CD14-positive monocyte (primary cell): ENCODE measurements at regions not wholly inside any gene's neighbourhood (a gene's known extent, or its start where the extent isn't known, plus 50 kb on each side); places are given as distances from the start of the nearest gene placed in this dataset.

Experiments used
- DNase-seq, 3 donors: peaks; one replicate each; pipeline ENCODE4 v3.0.0-alpha.2; 2011 to 2022
- H2AFZ ChIP-seq: 2 replicates; pipeline ENCODE4 v1.6.0; 2012; ENCODE audit warnings: mild to moderate bottlenecking, low read depth, low read length, inconsistent platforms; ENCODE audit not compliant: insufficient read depth, poor library complexity, severe bottlenecking
- H3K27ac ChIP-seq, 2 donors: 1 replicate in 1 of 2; 2 replicates in 1 of 2; pipeline ENCODE4 v1.5.1; 2012 to 2013; ENCODE audit warnings: low read length in 2 of 2, control low read depth in 1 of 2, inconsistent platforms in 1 of 2, low read depth in 1 of 2, mild to moderate bottlenecking in 1 of 2
- H3K27me3 ChIP-seq, 2 donors: one replicate each; pipeline versions ENCODE4 v1.6.0 to v1.6.1; 2011 to 2013; ENCODE audit warnings: low read length in 2 of 2; ENCODE audit not compliant: control insufficient read depth in 2 of 2, insufficient read depth in 2 of 2
- H3K36me3 ChIP-seq, 2 donors: replicated peaks in 1 of 2; 1 replicate in 1 of 2; 2 replicates in 1 of 2; pipeline versions ENCODE4 v1.5.1 to v1.6.1; 2012 to 2013; ENCODE audit warnings: low read length in 2 of 2, control low read depth in 1 of 2, inconsistent platforms in 1 of 2, mild to moderate bottlenecking in 1 of 2; ENCODE audit not compliant: insufficient read depth in 2 of 2, control insufficient read depth in 1 of 2
- H3K4me1 ChIP-seq, 2 donors: 1 replicate in 1 of 2; 2 replicates in 1 of 2; pipeline versions ENCODE4 v1.5.1 to v1.6.1; 2012 to 2013; ENCODE audit warnings: low read length in 2 of 2, control low read depth in 1 of 2, inconsistent platforms in 1 of 2, mild to moderate bottlenecking in 1 of 2, moderate library complexity in 1 of 2; ENCODE audit not compliant: insufficient read depth in 2 of 2, control insufficient read depth in 1 of 2
- H3K4me2 ChIP-seq: replicated peaks from 2 replicates; pipeline ENCODE3; 2012; ENCODE audit warnings: low read length, moderate library complexity, mild to moderate bottlenecking; ENCODE audit not compliant: poor library complexity, severe bottlenecking; ENCODE audit errors: extremely low read depth
- H3K4me3 ChIP-seq, 3 experiments: fragments of 200-600 bp in 1 of 3; sonication (generic) in 1 of 3; replicated peaks in 1 of 3; 1 replicate in 2 of 3; 2 replicates in 1 of 3; pipeline ENCODE4 v1.5.1; 2011 to 2013; ENCODE audit warnings: low read length in 3 of 3, mild to moderate bottlenecking in 3 of 3, control low read depth in 2 of 3, low read depth in 2 of 3, inconsistent platforms in 1 of 3, moderate library complexity in 1 of 3
- H3K79me2 ChIP-seq: 2 replicates; pipeline ENCODE4 v1.6.0; 2012; ENCODE audit warnings: mild to moderate bottlenecking, control low read depth, inconsistent platforms, low read length, moderate library complexity; ENCODE audit not compliant: insufficient read depth
- H3K9ac ChIP-seq: 2 replicates; pipeline ENCODE4 v1.6.0; 2017; ENCODE audit warnings: low read length, mild to moderate bottlenecking; ENCODE audit not compliant: insufficient read depth, poor library complexity, severe bottlenecking
- H3K9me3 ChIP-seq, 2 donors: replicated peaks in 1 of 2; 1 replicate in 1 of 2; 2 replicates in 1 of 2; pipeline versions ENCODE4 v1.5.1 to v1.6.1; 2012 to 2013; ENCODE audit warnings: low read length in 2 of 2, control low read depth in 1 of 2; ENCODE audit not compliant: control insufficient read depth in 1 of 2, insufficient read depth in 1 of 2
- H4K20me1 ChIP-seq: 2 replicates; pipeline ENCODE4 v1.6.0; 2012; ENCODE audit warnings: mild to moderate bottlenecking, low read length, control low read depth, moderate library complexity; ENCODE audit not compliant: insufficient read depth
- H3K27ac Mint-ChIP-seq, 7 donors: one replicate each; pipeline ENCODE4 v1.8.0; 2020; ENCODE audit warnings: mild to moderate bottlenecking in 7 of 7, mixed read lengths in 7 of 7, moderate library complexity in 6 of 7, inconsistent platforms in 2 of 7
- H3K27me3 Mint-ChIP-seq, 3 donors: one replicate each; pipeline ENCODE4 v1.8.0; 2021 to 2022; ENCODE audit warnings: low read depth in 3 of 3, mild to moderate bottlenecking in 3 of 3, mixed read lengths in 3 of 3, moderate library complexity in 3 of 3, inconsistent platforms in 1 of 3
- H3K36me3 Mint-ChIP-seq, 2 donors: one replicate each; pipeline ENCODE4 v1.8.0; 2020; ENCODE audit warnings: mixed read lengths in 2 of 2, inconsistent platforms in 1 of 2, mild to moderate bottlenecking in 1 of 2
- H3K4me1 Mint-ChIP-seq: one replicate; pipeline ENCODE4 v1.8.0; 2020; ENCODE audit warnings: mild to moderate bottlenecking, mixed read lengths
- H3K4me3 Mint-ChIP-seq, 2 donors: one replicate each; pipeline ENCODE4 v1.8.0; 2020; ENCODE audit warnings: mild to moderate bottlenecking in 2 of 2, mixed read lengths in 2 of 2, moderate library complexity in 1 of 2
- H3K9me3 Mint-ChIP-seq, 7 donors: one replicate each; pipeline ENCODE4 v1.8.0; 2020 to 2022; ENCODE audit warnings: mixed read lengths in 7 of 7, mild to moderate bottlenecking in 6 of 7, moderate library complexity in 6 of 7, inconsistent platforms in 2 of 7
- WGBS: methylation state at CpG from one replicate; pipeline ENCODE4 v1.1.5; 2013; ENCODE audit warnings: missing lambda C conversion rate; ENCODE audit not compliant: insufficient coverage; 5-methylcytosine and 5-hydroxymethylcytosine counted together
- intact Hi-C, 2 donors: fragments of 100-400 bp; cut with micrococcal nuclease; formaldehyde crosslinking; loops; one replicate each; pipeline versions ENCODE4 v1.15.0 to v1.15.1; 2023
- TF ChIP-seq, protein P1 (sequence below): fragments of 200-600 bp; IDR thresholded peaks from one replicate; pipeline ENCODE4 v1.8.0; 2022; ENCODE audit warnings: antibody characterized with exemption, mild to moderate bottlenecking

GRCh38 chr5:136518814-136519213, 153.5 kb upstream of the TRPC7 start:
- no peaks in the 10 kb centered on the region for H3K36me3 ChIP-seq
- Mint-ChIP-seq H3K27ac (no peak overlapping the region), H3K36me3 (no peaks in the 10 kb centered on the region), H3K4me1 (no peaks in the 10 kb centered on the region), H3K9me3 (peaks cover 0 to 4% (median 0%) of the 10 kb centered on the region in 7 donors), H3K27me3 (peaks cover 0 to 4% (median 2%) of the 10 kb centered on the region in 3 donors), H3K4me3 (no peak overlapping the region)
- H3K4me3 ChIP-seq, result no peak overlapping the region
- intact Hi-C loops, result no loop called here
- no peak overlapping the region for H3K4me2 ChIP-seq
- TF ChIP-seq, protein P1, sequence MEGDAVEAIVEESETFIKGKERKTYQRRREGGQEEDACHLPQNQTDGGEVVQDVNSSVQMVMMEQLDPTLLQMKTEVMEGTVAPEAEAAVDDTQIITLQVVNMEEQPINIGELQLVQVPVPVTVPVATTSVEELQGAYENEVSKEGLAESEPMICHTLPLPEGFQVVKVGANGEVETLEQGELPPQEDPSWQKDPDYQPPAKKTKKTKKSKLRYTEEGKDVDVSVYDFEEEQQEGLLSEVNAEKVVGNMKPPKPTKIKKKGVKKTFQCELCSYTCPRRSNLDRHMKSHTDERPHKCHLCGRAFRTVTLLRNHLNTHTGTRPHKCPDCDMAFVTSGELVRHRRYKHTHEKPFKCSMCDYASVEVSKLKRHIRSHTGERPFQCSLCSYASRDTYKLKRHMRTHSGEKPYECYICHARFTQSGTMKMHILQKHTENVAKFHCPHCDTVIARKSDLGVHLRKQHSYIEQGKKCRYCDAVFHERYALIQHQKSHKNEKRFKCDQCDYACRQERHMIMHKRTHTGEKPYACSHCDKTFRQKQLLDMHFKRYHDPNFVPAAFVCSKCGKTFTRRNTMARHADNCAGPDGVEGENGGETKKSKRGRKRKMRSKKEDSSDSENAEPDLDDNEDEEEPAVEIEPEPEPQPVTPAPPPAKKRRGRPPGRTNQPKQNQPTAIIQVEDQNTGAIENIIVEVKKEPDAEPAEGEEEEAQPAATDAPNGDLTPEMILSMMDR, result no peak
- H4K20me1 ChIP-seq, result no peaks in the 10 kb centered on the region
- no peak overlapping the region for H2AFZ ChIP-seq
- no peak for DNase-seq
- no peak overlapping the region for H3K27ac ChIP-seq
- H3K9ac ChIP-seq, result no peak overlapping the region
- H3K79me2 ChIP-seq, result no peaks in the 10 kb centered on the region
- WGBS, result 73% methylated on average over 3 of the region's 3 CpGs
- no peaks in the 10 kb centered on the region for H3K9me3 ChIP-seq
- no peaks in the 10 kb centered on the region for H3K27me3 ChIP-seq
- H3K4me1 ChIP-seq, result no peaks in the 10 kb centered on the region

- Mint-ChIP-seq H3K4me1 (no peaks in the 10 kb centered on the region), H3K27me3 (peaks cover 0 to 4% (median 2%) of the 10 kb centered on the region in 3 donors), H3K27ac (no peak overlapping the region), H3K36me3 (no peaks in the 10 kb centered on the region), H3K9me3 (peaks cover 0 to 4% (median 1%) of the 10 kb centered on the region in 7 donors), H3K4me3 (no peak overlapping the region)
- Histone ChIP-seq H3K27me3 (no peaks in the 10 kb centered on the region), H3K4me2 (no peak overlapping the region), H3K36me3 (no peaks in the 10 kb centered on the region), H3K27ac (no peak overlapping the region), H3K9ac (no peak overlapping the region), H3K4me3 (no peak overlapping the region), H3K9me3 (no peaks in the 10 kb centered on the region), H3K79me2 (no peaks in the 10 kb centered on the region), H3K4me1 (no peaks in the 10 kb centered on the region), H2AFZ (no peak overlapping the region), H4K20me1 (no peaks in the 10 kb centered on the region)
- intact Hi-C loops, result no loop called here
- TF ChIP-seq, protein P1, result no peak
- no CpG with 5 or more reads among the region's 1 CpG for WGBS
- DNase-seq, result no peak
Measured at GRCh38 chr5:136518174-136518573, 152.8 kb upstream of the TRPC7 start.
